ENCODE measurements at regions not wholly inside any gene's neighbourhood (a gene's known extent, or its start where the extent isn't known, plus 50 kb on each side); places are given as distances from the start of the nearest gene placed in this dataset.
"Not testable (repeated sequence)": the region's sequence is repeated elsewhere in the genome, so short reads cannot be mapped to it uniquely, and the experiment has no call there.

GRCh38 chr13:37290716-37291505 is 185.4 kb upstream of the CSNK1A1L start:
- no peak for DNase-seq

- no peak for DNase-seq
Observed at GRCh38 chr13:37289212-37289935, 183.9 kb upstream of the CSNK1A1L start.

- no peak for DNase-seq
Observed at GRCh38 chr13:37288057-37288720, 182.7 kb upstream of the CSNK1A1L start.

- DNase-seq, result not testable (repeated sequence)
Observed at GRCh38 chr13:37280231-37280630, 174.8 kb upstream of the CSNK1A1L start.

- no peak for DNase-seq
Observed at GRCh38 chr13:37277435-37278144, 172.1 kb upstream of the CSNK1A1L start.

GRCh38 chr13:37277007-37277406 is 171.5 kb upstream of the CSNK1A1L start:
- DNase-seq, result no peak

GRCh38 chr13:37274569-37275497 is 169.4 kb upstream of the CSNK1A1L start:
- DNase-seq, result no peak

GRCh38 chr13:37273836-37274235 is 168.4 kb upstream of the CSNK1A1L start:
- DNase-seq, result no peak

GRCh38 chr13:37270226-37271001 is 164.9 kb upstream of the CSNK1A1L start:
- DNase-seq, result no peak

- DNase-seq, result no peak
Observed at GRCh38 chr13:37263871-37264270, 158.4 kb upstream of the CSNK1A1L start.

- no peak for DNase-seq
Observed at GRCh38 chr13:37257706-37258105, 152.2 kb upstream of the CSNK1A1L start.

- no peak for DNase-seq
Observed at GRCh38 chr13:37257051-37257450, 151.6 kb upstream of the CSNK1A1L start.

- no peak for DNase-seq
Observed at GRCh38 chr13:37241786-37242185, 136.3 kb upstream of the CSNK1A1L start.

GRCh38 chr13:37230346-37230745 is 124.9 kb upstream of the CSNK1A1L start:
- no peak for DNase-seq

- no peak for DNase-seq
Observed at GRCh38 chr13:37229931-37230330, 124.5 kb upstream of the CSNK1A1L start.

- DNase-seq, result no peak
Observed at GRCh38 chr13:37226971-37227370, 121.5 kb upstream of the CSNK1A1L start.

- no peak for DNase-seq
Observed at GRCh38 chr13:37225414-37226070, 120.1 kb upstream of the CSNK1A1L start.

- DNase-seq, result no peak
Observed at GRCh38 chr13:37216331-37216730, 110.9 kb upstream of the CSNK1A1L start.

GRCh38 chr13:37212826-37213225 is 107.4 kb upstream of the CSNK1A1L start:
- DNase-seq, result no peak

GRCh38 chr13:37211487-37211886 is 106.0 kb upstream of the CSNK1A1L start:
- no peak for DNase-seq
